ENCODE measurements at regions not wholly inside any gene's neighbourhood (a gene's known extent, or its start where the extent isn't known, plus 50 kb on each side); places are given as distances from the start of the nearest gene placed in this dataset.

- TF ChIP-seq RAD21 (IDR thresholded peaks at IDR 0.05; ENCODE audit: low read depth) = no peak
- TF ChIP-seq NFIC (IDR thresholded peaks at IDR 0.05) = no peak
- TF ChIP-seq EGR1 (IDR thresholded peaks at IDR 0.05) = no peak
- no peak for TF ChIP-seq MAX (IDR thresholded peaks at IDR 0.05)
- no peak for TF ChIP-seq TEAD4 (IDR thresholded peaks at IDR 0.05)
- TF ChIP-seq CEBPB (IDR thresholded peaks at IDR 0.05) = no peak
- no peak for TF ChIP-seq EP300 (IDR thresholded peaks at IDR 0.05; ENCODE audit: borderline replicate concordance)
- no peak for TF ChIP-seq REST (IDR thresholded peaks at IDR 0.05; ENCODE audit: low read depth)
- no peak for TF ChIP-seq FOXM1 (IDR thresholded peaks at IDR 0.05; ENCODE audit: borderline replicate concordance, low read depth)
- TF ChIP-seq TAF1 (IDR thresholded peaks at IDR 0.05; ENCODE audit: low read depth) = no peak
Measured at GRCh38 chr5:173729079-173729765, 112.8 kb upstream of the BOD1 start.

- no peak for TF ChIP-seq NFIC (IDR thresholded peaks at IDR 0.05)
Measured at GRCh38 chr5:173730632-173731298, 114.3 kb upstream of the BOD1 start.

GRCh38 chr5:173733021-173733420, 116.6 kb upstream of the BOD1 start:
- TF ChIP-seq NFIC (IDR thresholded peaks at IDR 0.05) = no peak
- TF ChIP-seq CEBPB (IDR thresholded peaks at IDR 0.05) = no peak
- TF ChIP-seq MAX (IDR thresholded peaks at IDR 0.05) = no peak
- TF ChIP-seq ZBTB7A (IDR thresholded peaks at IDR 0.05; ENCODE audit: low read depth) = no peak

GRCh38 chr5:173733425-173733824, 117.0 kb upstream of the BOD1 start:
- TF ChIP-seq FOXM1 (IDR thresholded peaks at IDR 0.05; ENCODE audit: borderline replicate concordance, low read depth) = no peak
- TF ChIP-seq TCF12 (IDR thresholded peaks at IDR 0.05; ENCODE audit: low read depth) = no peak
- TF ChIP-seq CREB1 (IDR thresholded peaks at IDR 0.05; ENCODE audit: low read depth) = no peak
- no peak for TF ChIP-seq CEBPB (IDR thresholded peaks at IDR 0.05)
- TF ChIP-seq RAD21 (IDR thresholded peaks at IDR 0.05; ENCODE audit: low read depth) = no peak
- no peak for TF ChIP-seq EP300 (IDR thresholded peaks at IDR 0.05; ENCODE audit: borderline replicate concordance)
- no peak for TF ChIP-seq REST (IDR thresholded peaks at IDR 0.05; ENCODE audit: low read depth)
- TF ChIP-seq TAF1 (IDR thresholded peaks at IDR 0.05; ENCODE audit: low read depth) = no peak
- TF ChIP-seq YY1 (IDR thresholded peaks at IDR 0.05; ENCODE audit: low read depth) = no peak
- no peak for TF ChIP-seq MAX (IDR thresholded peaks at IDR 0.05)
- TF ChIP-seq USF1 (IDR thresholded peaks at IDR 0.05) = no peak

- TF ChIP-seq TAF1 (IDR thresholded peaks at IDR 0.05; ENCODE audit: low read depth) (no peak), REST (IDR thresholded peaks at IDR 0.05; ENCODE audit: low read depth) (no peak), RAD21 (IDR thresholded peaks at IDR 0.05; ENCODE audit: low read depth) (no peak), ZBTB7A (IDR thresholded peaks at IDR 0.05; ENCODE audit: low read depth) (no peak), EP300 (IDR thresholded peaks at IDR 0.05; ENCODE audit: borderline replicate concordance) (no peak), FOXM1 (IDR thresholded peaks at IDR 0.05; ENCODE audit: borderline replicate concordance, low read depth) (no peak), CREB1 (IDR thresholded peaks at IDR 0.05; ENCODE audit: low read depth) (no peak), MAX (IDR thresholded peaks at IDR 0.05) (no peak)
Measured at GRCh38 chr5:173733831-173734501, 117.5 kb upstream of the BOD1 start.
